Liver (tissue), 8 donors: ENCODE measurements at regions not wholly inside any gene's neighbourhood (a gene's known extent, or its start where the extent isn't known, plus 50 kb on each side); places are given as distances from the start of the nearest gene placed in this dataset.

Source experiments
- DNase-seq: peaks from one replicate; pipeline ENCODE4 v3.0.0-alpha.2; 2017; ENCODE audit warnings: low spot score
- H3K27ac ChIP-seq, 2 donors: one replicate each; pipeline ENCODE4 v1.7.0; 2013; ENCODE audit warnings: inconsistent platforms in 2 of 2, low read length in 2 of 2, control low read depth in 1 of 2, low read depth in 1 of 2, mild to moderate bottlenecking in 1 of 2
- H3K27me3 ChIP-seq, 4 donors: one replicate each; pipeline versions ENCODE4 v1.6.1 to v1.7.0; 2013; ENCODE audit warnings: low read length in 3 of 4, inconsistent platforms in 1 of 4, mild to moderate bottlenecking in 1 of 4, moderate library complexity in 1 of 4; ENCODE audit not compliant: control insufficient read depth in 4 of 4, insufficient read depth in 4 of 4
- H3K36me3 ChIP-seq, 4 donors: one replicate each; pipeline versions ENCODE4 v1.6.1 to v1.7.0; 2013; ENCODE audit warnings: low read length in 3 of 4, mild to moderate bottlenecking in 3 of 4, low read depth in 1 of 4, moderate library complexity in 1 of 4; ENCODE audit not compliant: control insufficient read depth in 4 of 4, insufficient read depth in 3 of 4
- H3K4me1 ChIP-seq, 4 donors: one replicate each; pipeline versions ENCODE4 v1.6.1 to v1.7.0; 2013; ENCODE audit warnings: low read length in 3 of 4, mild to moderate bottlenecking in 3 of 4, moderate library complexity in 1 of 4; ENCODE audit not compliant: control insufficient read depth in 4 of 4, insufficient read depth in 4 of 4
- H3K4me3 ChIP-seq, 3 donors: one replicate each; pipeline versions ENCODE4 v1.6.1 to v1.7.0; 2013; ENCODE audit warnings: low read length in 3 of 3, control low read depth in 1 of 3, low read depth in 1 of 3, mild to moderate bottlenecking in 1 of 3
- H3K9ac ChIP-seq, 2 donors: one replicate each; pipeline ENCODE4 v1.7.0; 2013; ENCODE audit warnings: low read length in 2 of 2, mild to moderate bottlenecking in 2 of 2, moderate library complexity in 2 of 2, control low read depth in 1 of 2, low read depth in 1 of 2
- H3K9me3 ChIP-seq, 4 donors: one replicate each; pipeline versions ENCODE4 v1.6.1 to v1.7.0; 2013; ENCODE audit warnings: low read length in 3 of 4; ENCODE audit not compliant: control insufficient read depth in 4 of 4
- EGR1 ChIP-seq, 2 donors: IDR thresholded peaks; 2 replicates each; pipeline ENCODE4 v1.6.1; 2016 to 2018; ENCODE audit warnings: antibody characterized with exemption in 2 of 2, low read depth in 2 of 2
- FOXA1 ChIP-seq: IDR thresholded peaks from 2 replicates; pipeline ENCODE4 v1.6.1; 2016; ENCODE audit warnings: antibody characterized with exemption
- FOXA2 ChIP-seq: IDR thresholded peaks from 2 replicates; pipeline ENCODE4 v1.6.1; 2016; ENCODE audit warnings: antibody characterized with exemption
- HNF4G ChIP-seq: IDR thresholded peaks from 2 replicates; pipeline ENCODE4 v1.6.1; 2016; ENCODE audit warnings: antibody characterized with exemption
- JUND ChIP-seq, 2 donors: IDR thresholded peaks; 2 replicates each; pipeline ENCODE4 v1.6.1; 2016; ENCODE audit warnings: antibody characterized with exemption in 2 of 2
- RAD21 ChIP-seq, 2 donors: IDR thresholded peaks; 2 replicates each; pipeline ENCODE4 v1.6.1; 2016; ENCODE audit warnings: antibody characterized with exemption in 2 of 2, mild to moderate bottlenecking in 2 of 2
- SP1 ChIP-seq: IDR thresholded peaks from 2 replicates; pipeline ENCODE4 v1.6.1; 2018; ENCODE audit warnings: antibody characterized with exemption, mild to moderate bottlenecking
- YY1 ChIP-seq: IDR thresholded peaks from 2 replicates; pipeline ENCODE4 v1.6.1; 2016; ENCODE audit warnings: antibody characterized with exemption, mild to moderate bottlenecking
- WGBS: extraction: QIAGEN DNeasy Blood & Tissue Kit; methylation state at CpG from one replicate; pipeline ENCODE4 v1.1.7; 2013; 5-methylcytosine and 5-hydroxymethylcytosine counted together
- TF ChIP-seq, protein P1 (sequence below): fragments of 150-350 bp; IDR thresholded peaks from 2 replicates; pipeline ENCODE4 v1.5.1; 2017; ENCODE audit warnings: improper control_type of control experiment, low read depth, low read length; ENCODE audit not compliant: missing input control
- TF ChIP-seq, protein P2 (sequence below): IDR thresholded peaks from 2 replicates; pipeline ENCODE4 v1.6.1; 2016; ENCODE audit warnings: antibody characterized with exemption
- TF ChIP-seq, protein P3 (sequence below): IDR thresholded peaks from 2 replicates; pipeline ENCODE4 v1.6.1; 2016; ENCODE audit warnings: antibody characterized with exemption
- donor health status: healthy.
- donor health status: healthy.
- donor health status: healthy.
- donor health status: healthy.
- donor health status: healthy.

DNA sequence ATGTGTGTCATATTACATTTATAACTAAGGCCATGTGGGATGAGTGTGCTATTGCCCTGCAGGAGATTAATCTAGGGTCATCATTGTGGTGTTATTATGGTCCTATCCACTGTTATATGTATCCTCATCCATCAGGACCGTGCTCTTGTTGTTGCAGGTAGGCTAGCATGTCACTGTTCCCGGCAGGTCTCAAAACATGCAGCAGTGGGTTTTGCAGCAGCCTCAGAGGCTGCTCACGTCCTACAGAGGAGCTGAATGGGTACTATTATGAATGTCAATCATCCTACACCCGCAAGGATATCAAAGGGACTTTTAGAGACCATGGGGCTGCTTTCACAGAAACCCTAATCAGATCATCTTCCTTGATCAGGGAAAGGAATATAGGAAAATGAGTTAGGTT lies 318.2 kb downstream of the SAMD5 start (continued):
- TF ChIP-seq EGR1 (IDR thresholded peaks at IDR 0.05; ENCODE audit: low read depth in 2 of 2) (no peak), FOXA2 (no peak), JUND (IDR thresholded peaks at IDR 0.05) (no peak), RAD21 (IDR thresholded peaks at IDR 0.05) (no peak)

DNA sequence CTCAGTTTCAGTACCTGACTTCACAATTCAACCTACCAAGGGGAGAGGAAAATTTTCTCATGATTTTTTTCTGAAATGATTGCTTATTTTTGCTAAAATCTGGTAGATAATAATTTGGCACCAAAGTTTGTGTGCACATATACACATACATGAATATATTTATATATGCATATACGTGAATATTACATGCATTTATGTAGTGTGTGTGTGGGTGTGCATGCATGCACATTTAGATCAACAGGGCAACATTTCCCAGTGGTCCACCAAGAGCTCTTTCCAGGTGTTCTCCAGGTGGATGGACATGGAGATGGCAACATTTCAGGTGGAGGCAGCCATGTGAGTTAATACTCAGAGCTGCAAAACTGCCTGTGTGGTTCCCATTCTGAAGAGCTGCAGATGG lies 320.9 kb downstream of the SAMD5 start:
- no peaks in the 10 kb centered on the region for H3K36me3 ChIP-seq
- no peaks in the 10 kb centered on the region for H3K27me3 ChIP-seq
- H3K27ac ChIP-seq, result no peak overlapping the region
- H3K4me1 ChIP-seq, result no peaks in the 10 kb centered on the region
- 89% methylated on average over 1 of the region's 1 CpG for WGBS
- no peak for DNase-seq
- H3K9ac ChIP-seq, result no peak overlapping the region
- TF ChIP-seq, protein P1, sequence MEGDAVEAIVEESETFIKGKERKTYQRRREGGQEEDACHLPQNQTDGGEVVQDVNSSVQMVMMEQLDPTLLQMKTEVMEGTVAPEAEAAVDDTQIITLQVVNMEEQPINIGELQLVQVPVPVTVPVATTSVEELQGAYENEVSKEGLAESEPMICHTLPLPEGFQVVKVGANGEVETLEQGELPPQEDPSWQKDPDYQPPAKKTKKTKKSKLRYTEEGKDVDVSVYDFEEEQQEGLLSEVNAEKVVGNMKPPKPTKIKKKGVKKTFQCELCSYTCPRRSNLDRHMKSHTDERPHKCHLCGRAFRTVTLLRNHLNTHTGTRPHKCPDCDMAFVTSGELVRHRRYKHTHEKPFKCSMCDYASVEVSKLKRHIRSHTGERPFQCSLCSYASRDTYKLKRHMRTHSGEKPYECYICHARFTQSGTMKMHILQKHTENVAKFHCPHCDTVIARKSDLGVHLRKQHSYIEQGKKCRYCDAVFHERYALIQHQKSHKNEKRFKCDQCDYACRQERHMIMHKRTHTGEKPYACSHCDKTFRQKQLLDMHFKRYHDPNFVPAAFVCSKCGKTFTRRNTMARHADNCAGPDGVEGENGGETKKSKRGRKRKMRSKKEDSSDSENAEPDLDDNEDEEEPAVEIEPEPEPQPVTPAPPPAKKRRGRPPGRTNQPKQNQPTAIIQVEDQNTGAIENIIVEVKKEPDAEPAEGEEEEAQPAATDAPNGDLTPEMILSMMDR, result no peak
- no peaks in the 10 kb centered on the region for H3K9me3 ChIP-seq
- H3K4me3 ChIP-seq, result no peak overlapping the region

DNA sequence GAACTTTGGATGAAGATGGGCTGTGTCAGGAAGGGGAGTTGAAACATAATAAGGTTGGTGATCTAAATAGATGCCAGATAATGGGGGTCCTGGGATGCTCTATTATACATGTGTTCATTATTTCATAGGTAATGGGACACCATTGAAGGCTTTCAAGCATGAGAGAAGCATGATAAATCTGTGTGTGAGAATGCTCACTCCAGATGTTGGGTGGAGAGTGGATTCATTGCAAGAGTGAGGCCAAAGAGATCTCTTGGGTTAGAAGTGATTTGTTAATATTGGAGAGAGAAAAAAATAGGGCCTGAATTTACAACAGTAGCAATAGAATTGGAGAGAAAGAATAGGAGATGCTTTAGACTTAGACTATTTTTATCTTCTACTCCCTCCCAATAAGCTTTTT lies 321.3 kb downstream of the SAMD5 start:
- Histone ChIP-seq H3K4me1 (no peaks in the 10 kb centered on the region), H3K9me3 (no peaks in the 10 kb centered on the region), H3K4me3 (no peak overlapping the region), H3K27ac (no peak overlapping the region), H3K27me3 (no peaks in the 10 kb centered on the region), H3K9ac (no peak overlapping the region), H3K36me3 (no peaks in the 10 kb centered on the region)
- DNase-seq, result no peak
- TF ChIP-seq FOXA1 (no peak), SP1 (no peak), JUND (IDR thresholded peaks at IDR 0.05) (no peak), FOXA2 (no peak), EGR1 (IDR thresholded peaks at IDR 0.05; ENCODE audit: low read depth in 2 of 2) (no peak), HNF4G (no peak), YY1 (no peak), RAD21 (IDR thresholded peaks at IDR 0.05) (no peak)
- TF ChIP-seq, protein P1, result no peak
- TF ChIP-seq, protein P2, sequence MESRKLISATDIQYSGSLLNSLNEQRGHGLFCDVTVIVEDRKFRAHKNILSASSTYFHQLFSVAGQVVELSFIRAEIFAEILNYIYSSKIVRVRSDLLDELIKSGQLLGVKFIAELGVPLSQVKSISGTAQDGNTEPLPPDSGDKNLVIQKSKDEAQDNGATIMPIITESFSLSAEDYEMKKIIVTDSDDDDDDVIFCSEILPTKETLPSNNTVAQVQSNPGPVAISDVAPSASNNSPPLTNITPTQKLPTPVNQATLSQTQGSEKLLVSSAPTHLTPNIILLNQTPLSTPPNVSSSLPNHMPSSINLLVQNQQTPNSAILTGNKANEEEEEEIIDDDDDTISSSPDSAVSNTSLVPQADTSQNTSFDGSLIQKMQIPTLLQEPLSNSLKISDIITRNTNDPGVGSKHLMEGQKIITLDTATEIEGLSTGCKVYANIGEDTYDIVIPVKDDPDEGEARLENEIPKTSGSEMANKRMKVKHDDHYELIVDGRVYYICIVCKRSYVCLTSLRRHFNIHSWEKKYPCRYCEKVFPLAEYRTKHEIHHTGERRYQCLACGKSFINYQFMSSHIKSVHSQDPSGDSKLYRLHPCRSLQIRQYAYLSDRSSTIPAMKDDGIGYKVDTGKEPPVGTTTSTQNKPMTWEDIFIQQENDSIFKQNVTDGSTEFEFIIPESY, result no peak
- TF ChIP-seq, protein P3, sequence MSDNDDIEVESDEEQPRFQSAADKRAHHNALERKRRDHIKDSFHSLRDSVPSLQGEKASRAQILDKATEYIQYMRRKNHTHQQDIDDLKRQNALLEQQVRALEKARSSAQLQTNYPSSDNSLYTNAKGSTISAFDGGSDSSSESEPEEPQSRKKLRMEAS, result no peak
